GM12891 (cell line): ENCODE measurements at regions not wholly inside any gene's neighbourhood (a gene's known extent, or its start where the extent isn't known, plus 50 kb on each side); places are given as distances from the start of the nearest gene placed in this dataset.

ENCODE experiments used
- POLR2A ChIP-seq: IDR thresholded peaks from 2 replicates; pipeline ENCODE4 v1.6.1; 2011; ENCODE audit warnings: low read depth, low read length, control low read depth
- POLR2AphosphoS5 ChIP-seq: IDR thresholded peaks from 2 replicates; pipeline ENCODE4 v1.6.1; 2011; ENCODE audit warnings: low read depth, low read length, control low read depth
- TAF1 ChIP-seq: IDR thresholded peaks from 2 replicates; pipeline ENCODE4 v1.6.1; 2011; ENCODE audit warnings: low read depth, low read length, control low read depth

GRCh38 chr18:28778706-28779105 is 601.8 kb upstream of the CDH2 start:
- TF ChIP-seq POLR2A (no peak), TAF1 (no peak), POLR2AphosphoS5 (no peak)
